ENCODE measurements at regions not wholly inside any gene's neighbourhood (a gene's known extent, or its start where the extent isn't known, plus 50 kb on each side); places are given as distances from the start of the nearest gene placed in this dataset.

DNA sequence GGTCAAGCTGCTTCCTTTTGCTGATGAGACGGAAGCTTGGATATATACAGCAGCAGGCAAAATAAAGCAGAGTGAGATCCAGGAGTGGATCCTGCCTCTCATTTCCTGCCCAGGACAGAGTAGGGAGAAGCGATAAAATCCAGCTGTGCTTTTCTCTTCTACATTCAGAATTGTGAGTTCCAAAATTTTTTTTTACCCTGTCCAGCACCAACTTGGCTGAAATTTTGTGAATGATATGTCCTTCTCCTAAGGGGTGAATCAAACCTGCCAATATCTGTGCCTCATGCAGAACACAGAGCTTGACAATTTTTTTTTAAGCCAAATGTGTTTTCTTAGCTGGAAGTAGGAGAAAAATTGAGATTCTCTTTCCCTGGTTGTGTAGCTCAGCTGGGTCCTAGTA lies 235.6 kb upstream of the CHD6 start:
- no peak for DNase-seq (ENCODE audit: low read depth)
- no peak overlapping the region for H3K4me3 ChIP-seq (ENCODE audit: low read length)
- TF ChIP-seq, protein P1, sequence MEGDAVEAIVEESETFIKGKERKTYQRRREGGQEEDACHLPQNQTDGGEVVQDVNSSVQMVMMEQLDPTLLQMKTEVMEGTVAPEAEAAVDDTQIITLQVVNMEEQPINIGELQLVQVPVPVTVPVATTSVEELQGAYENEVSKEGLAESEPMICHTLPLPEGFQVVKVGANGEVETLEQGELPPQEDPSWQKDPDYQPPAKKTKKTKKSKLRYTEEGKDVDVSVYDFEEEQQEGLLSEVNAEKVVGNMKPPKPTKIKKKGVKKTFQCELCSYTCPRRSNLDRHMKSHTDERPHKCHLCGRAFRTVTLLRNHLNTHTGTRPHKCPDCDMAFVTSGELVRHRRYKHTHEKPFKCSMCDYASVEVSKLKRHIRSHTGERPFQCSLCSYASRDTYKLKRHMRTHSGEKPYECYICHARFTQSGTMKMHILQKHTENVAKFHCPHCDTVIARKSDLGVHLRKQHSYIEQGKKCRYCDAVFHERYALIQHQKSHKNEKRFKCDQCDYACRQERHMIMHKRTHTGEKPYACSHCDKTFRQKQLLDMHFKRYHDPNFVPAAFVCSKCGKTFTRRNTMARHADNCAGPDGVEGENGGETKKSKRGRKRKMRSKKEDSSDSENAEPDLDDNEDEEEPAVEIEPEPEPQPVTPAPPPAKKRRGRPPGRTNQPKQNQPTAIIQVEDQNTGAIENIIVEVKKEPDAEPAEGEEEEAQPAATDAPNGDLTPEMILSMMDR (conservative IDR thresholded peaks at IDR 0.05; ENCODE audit: low read length), result no peak

- TF ChIP-seq, protein P1 (conservative IDR thresholded peaks at IDR 0.05; ENCODE audit: low read length), result no peak; the same call in 1 of the 2 replicates
- no peak for DNase-seq (ENCODE audit: low read depth)
- no peak overlapping the region for H3K4me3 ChIP-seq (ENCODE audit: low read length)
These were observed 230.0 kb upstream of the CHD6 start for GRCh38 chr20:41848180-41848579.

- DNase-seq (ENCODE audit: low read depth), result no peak
- no peak overlapping the region for H3K4me3 ChIP-seq (ENCODE audit: low read length)
- TF ChIP-seq, protein P1 (conservative IDR thresholded peaks at IDR 0.05; ENCODE audit: low read length), result no peak
These were observed 219.6 kb upstream of the CHD6 start for GRCh38 chr20:41837669-41838224.

DNA sequence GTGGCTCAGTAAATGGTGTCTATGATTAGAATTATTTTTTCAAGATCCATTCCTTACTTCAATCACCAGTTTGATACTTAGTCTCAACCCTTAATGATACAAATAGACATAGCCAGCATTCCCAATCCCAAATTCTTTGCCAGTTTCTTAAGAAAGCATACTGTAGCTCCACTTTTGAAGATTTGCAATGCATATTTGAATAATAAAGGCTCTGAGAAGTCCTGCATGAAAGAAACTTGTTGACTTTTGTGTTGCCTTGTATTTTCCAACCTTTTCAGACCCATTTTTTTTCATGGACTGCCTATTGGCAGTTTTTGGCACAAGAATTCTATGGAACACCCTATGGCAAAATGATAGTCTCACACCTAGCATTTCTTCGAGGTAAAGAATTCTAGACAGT lies 215.6 kb upstream of the CHD6 start:
- TF ChIP-seq, protein P1 (conservative IDR thresholded peaks at IDR 0.05; ENCODE audit: low read length), result no peak
- H3K4me3 ChIP-seq (ENCODE audit: low read length), result no peak overlapping the region
- no peak for DNase-seq (ENCODE audit: low read depth)

- no peak overlapping the region for H3K4me3 ChIP-seq (ENCODE audit: low read length)
- TF ChIP-seq, protein P1 (conservative IDR thresholded peaks at IDR 0.05; ENCODE audit: low read length), result no peak
- DNase-seq (ENCODE audit: low read depth), result no peak
These were observed 212.5 kb upstream of the CHD6 start for GRCh38 chr20:41830702-41831101.

- TF ChIP-seq, protein P1 (conservative IDR thresholded peaks at IDR 0.05; ENCODE audit: low read length), result no peak
- no peak for DNase-seq (ENCODE audit: low read depth)
- no peak overlapping the region for H3K4me3 ChIP-seq (ENCODE audit: low read length)
These were observed 201.3 kb upstream of the CHD6 start for GRCh38 chr20:41819436-41819835.

DNA sequence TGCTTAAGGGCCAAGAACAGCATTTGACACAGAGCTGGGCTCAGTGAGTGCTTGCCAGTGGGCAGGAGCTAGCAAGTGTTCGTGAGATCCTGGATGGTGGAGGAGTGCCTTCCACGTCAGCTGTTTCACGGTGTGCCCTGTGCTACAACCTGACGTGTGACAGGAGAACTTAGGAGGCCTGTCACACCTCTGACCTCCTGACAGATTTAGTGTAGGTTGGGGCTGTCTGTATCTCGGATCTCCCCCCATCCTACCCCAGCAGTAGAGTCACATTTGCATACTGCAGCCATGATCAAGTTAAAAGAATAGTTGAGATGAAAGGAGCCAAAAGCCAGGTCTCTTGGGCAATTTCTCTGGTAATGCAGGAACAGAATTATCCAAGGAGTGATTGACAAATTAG lies 200.8 kb upstream of the CHD6 start:
- no peak overlapping the region for H3K4me3 ChIP-seq (ENCODE audit: low read length)
- TF ChIP-seq, protein P1 (conservative IDR thresholded peaks at IDR 0.05; ENCODE audit: low read length), result no peak

More for the DNA sequence above, 200.8 kb upstream of the CHD6 start:
- DNase-seq (ENCODE audit: low read depth), result no peak
